ENCODE measurements at regions not wholly inside any gene's neighbourhood (a gene's known extent, or its start where the extent isn't known, plus 50 kb on each side); places are given as distances from the start of the nearest gene placed in this dataset.

DNA sequence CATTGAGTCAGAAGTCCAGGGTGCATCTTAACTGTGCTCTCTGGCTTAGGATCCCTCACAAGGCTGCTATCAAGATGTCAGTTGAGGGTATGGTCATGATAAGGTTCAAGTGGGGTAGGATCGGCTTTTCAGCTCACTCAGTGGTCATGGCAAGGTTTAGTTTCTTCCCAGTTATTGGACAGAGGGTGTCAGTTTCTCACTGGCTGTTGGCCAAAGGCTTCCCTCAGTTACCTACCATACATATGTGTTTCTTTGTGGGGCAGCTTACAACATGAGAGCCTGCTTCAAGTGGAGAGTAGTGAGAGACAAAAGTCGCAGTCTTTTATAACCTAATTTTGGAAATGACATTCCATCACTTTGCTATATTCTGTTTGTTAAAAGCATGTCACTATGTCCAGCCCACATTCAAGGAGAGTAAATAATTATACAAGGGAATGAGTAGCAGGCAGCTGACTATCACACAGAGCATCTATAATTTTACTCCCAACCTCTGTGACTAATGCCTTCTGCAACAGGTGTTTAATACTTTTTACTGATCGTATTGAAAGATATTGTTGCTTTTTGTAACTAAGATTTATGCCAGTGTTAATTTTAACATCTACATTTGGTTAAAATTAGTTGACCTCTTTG lies 572.8 kb upstream of the FBXO33 start:
- no peak for TF ChIP-seq CTCF (IDR thresholded peaks at IDR 0.05)
- no peak for TF ChIP-seq POLR2A (IDR thresholded peaks at IDR 0.05)
